Fibroblast of lung (primary cell): ENCODE measurements at regions not wholly inside any gene's neighbourhood (a gene's known extent, or its start where the extent isn't known, plus 50 kb on each side); places are given as distances from the start of the nearest gene placed in this dataset.

Source experiments
- DNase-seq, 2 donors: peaks; one replicate each; pipeline versions ENCODE4 v3.0.0 to v3.0.0-alpha.2; 2010; ENCODE audit warnings: low read depth in 2 of 2
- H2AFZ ChIP-seq: 2 replicates; pipeline ENCODE4 v1.5.1; 2012; ENCODE audit warnings: low read length, control low read depth, inconsistent platforms
- H3K27ac ChIP-seq: 2 replicates; pipeline ENCODE4 v1.5.1; 2011; ENCODE audit warnings: low read length, control low read depth; ENCODE audit not compliant: insufficient read depth
- H3K27me3 ChIP-seq: 2 replicates; pipeline ENCODE4 v1.5.1; 2011; ENCODE audit warnings: mild to moderate bottlenecking, low read length; ENCODE audit not compliant: control insufficient read depth, insufficient read depth
- H3K36me3 ChIP-seq: 2 replicates; pipeline ENCODE4 v1.5.1; 2011; ENCODE audit warnings: low read length; ENCODE audit not compliant: control insufficient read depth, insufficient read depth
- H3K4me1 ChIP-seq: 2 replicates; pipeline ENCODE4 v1.5.1; 2011; ENCODE audit warnings: low read length; ENCODE audit not compliant: control insufficient read depth, insufficient read depth; ENCODE audit errors: extremely low read depth
- H3K4me2 ChIP-seq: 2 replicates; pipeline ENCODE4 v1.5.1; 2011; ENCODE audit warnings: low read length, control low read depth; ENCODE audit not compliant: insufficient read depth; ENCODE audit errors: extremely low read depth
- H3K4me3 ChIP-seq, 4 experiments: fragments of 200-600 bp in 1 of 4; sonication (generic) in 1 of 4; replicated peaks in 1 of 4; 2 replicates each; pipeline ENCODE4 v1.5.1; 2011 to 2016; ENCODE audit warnings: low read length in 4 of 4, low read depth in 3 of 4, mild to moderate bottlenecking in 3 of 4, control low read depth in 2 of 4, inconsistent platforms in 1 of 4, mixed read lengths in 1 of 4; ENCODE audit not compliant: insufficient read depth in 1 of 4; ENCODE audit errors: control extremely low read depth in 1 of 4
- H3K79me2 ChIP-seq: 2 replicates; pipeline ENCODE4 v1.5.1; 2012; ENCODE audit warnings: mild to moderate bottlenecking, low read length, inconsistent platforms; ENCODE audit not compliant: control insufficient read depth, insufficient read depth
- H3K9ac ChIP-seq: 2 replicates; pipeline ENCODE4 v1.5.1; 2011; ENCODE audit warnings: mild to moderate bottlenecking, low read length, control low read depth; ENCODE audit not compliant: insufficient read depth
- H3K9me3 ChIP-seq: 2 replicates; pipeline ENCODE4 v1.5.1; 2012; ENCODE audit warnings: low read depth, low read length; ENCODE audit not compliant: control insufficient read depth, insufficient read depth
- H4K20me1 ChIP-seq: 2 replicates; pipeline ENCODE4 v1.5.1; 2011; ENCODE audit warnings: low read length; ENCODE audit not compliant: control insufficient read depth, insufficient read depth; ENCODE audit errors: extremely low read depth
- EZH2 ChIP-seq: IDR thresholded peaks from 2 replicates; pipeline ENCODE4 v1.5.1; 2012; ENCODE audit warnings: low read length, control low read depth, mild to moderate bottlenecking; ENCODE audit errors: missing control alignments
- TF ChIP-seq, protein P1 (sequence below), 2 donors: IDR thresholded peaks in 1 of 2; conservative IDR thresholded peaks in 1 of 2; 1 replicate in 1 of 2; 2 replicates in 1 of 2; pipeline ENCODE4 v1.5.1; 2011 to 2012; ENCODE audit warnings: low read length in 2 of 2, control low read depth in 1 of 2, inconsistent platforms in 1 of 2, low read depth in 1 of 2, mild to moderate bottlenecking in 1 of 2

DNA sequence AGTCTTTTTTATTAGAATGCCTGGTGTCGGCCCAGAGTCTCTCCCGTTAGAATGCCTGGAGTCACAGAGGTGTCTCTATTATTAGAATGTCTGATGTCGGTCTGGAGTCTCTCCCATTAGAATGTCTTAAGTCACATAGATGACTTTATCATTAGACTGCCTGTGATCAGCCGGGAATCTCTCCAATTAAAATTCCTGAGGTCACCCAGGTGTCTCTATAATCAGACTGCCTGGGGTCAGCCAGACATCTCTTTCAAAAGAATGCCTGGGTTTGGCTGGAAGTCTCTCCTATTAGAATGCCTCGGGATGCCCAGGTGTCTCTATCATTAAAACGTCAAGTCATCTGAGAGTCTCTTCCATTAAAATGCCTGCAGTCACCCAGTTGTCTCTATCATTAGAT lies 1493.9 kb downstream of the UQCRFS1 start:
- Histone ChIP-seq H2AFZ (no peak overlapping the region), H3K4me2 (no peak overlapping the region), H4K20me1 (no peaks in the 10 kb centered on the region), H3K79me2 (no peaks in the 10 kb centered on the region), H3K36me3 (no peaks in the 10 kb centered on the region), H3K9me3 (no peaks in the 10 kb centered on the region), H3K9ac (no peak overlapping the region), H3K27ac (no peak overlapping the region), H3K27me3 (no peaks in the 10 kb centered on the region), H3K4me1 (no peaks in the 10 kb centered on the region), H3K4me3 (no peak overlapping the region)
- no peak for DNase-seq
- no peak for TF ChIP-seq EZH2
- TF ChIP-seq, protein P1, sequence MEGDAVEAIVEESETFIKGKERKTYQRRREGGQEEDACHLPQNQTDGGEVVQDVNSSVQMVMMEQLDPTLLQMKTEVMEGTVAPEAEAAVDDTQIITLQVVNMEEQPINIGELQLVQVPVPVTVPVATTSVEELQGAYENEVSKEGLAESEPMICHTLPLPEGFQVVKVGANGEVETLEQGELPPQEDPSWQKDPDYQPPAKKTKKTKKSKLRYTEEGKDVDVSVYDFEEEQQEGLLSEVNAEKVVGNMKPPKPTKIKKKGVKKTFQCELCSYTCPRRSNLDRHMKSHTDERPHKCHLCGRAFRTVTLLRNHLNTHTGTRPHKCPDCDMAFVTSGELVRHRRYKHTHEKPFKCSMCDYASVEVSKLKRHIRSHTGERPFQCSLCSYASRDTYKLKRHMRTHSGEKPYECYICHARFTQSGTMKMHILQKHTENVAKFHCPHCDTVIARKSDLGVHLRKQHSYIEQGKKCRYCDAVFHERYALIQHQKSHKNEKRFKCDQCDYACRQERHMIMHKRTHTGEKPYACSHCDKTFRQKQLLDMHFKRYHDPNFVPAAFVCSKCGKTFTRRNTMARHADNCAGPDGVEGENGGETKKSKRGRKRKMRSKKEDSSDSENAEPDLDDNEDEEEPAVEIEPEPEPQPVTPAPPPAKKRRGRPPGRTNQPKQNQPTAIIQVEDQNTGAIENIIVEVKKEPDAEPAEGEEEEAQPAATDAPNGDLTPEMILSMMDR (conservative IDR thresholded peaks at IDR 0.05 in 1 of 2, IDR thresholded peaks at IDR 0.05 in 1 of 2; ENCODE audit: low read depth in 1 of 2, low read length in 2 of 2): no peak

GRCh38 chr19:27718234-27718633 lies 1494.7 kb downstream of the UQCRFS1 start:
- Histone ChIP-seq H3K4me2 (no peak overlapping the region), H3K4me3 (no peak overlapping the region), H3K9ac (no peak overlapping the region), H3K79me2 (no peaks in the 10 kb centered on the region), H3K36me3 (no peaks in the 10 kb centered on the region), H2AFZ (no peak overlapping the region), H4K20me1 (no peaks in the 10 kb centered on the region), H3K4me1 (no peaks in the 10 kb centered on the region), H3K27ac (no peak overlapping the region), H3K9me3 (no peaks in the 10 kb centered on the region), H3K27me3 (no peaks in the 10 kb centered on the region)
- DNase-seq: no peak
- TF ChIP-seq, protein P1 (conservative IDR thresholded peaks at IDR 0.05 in 1 of 2, IDR thresholded peaks at IDR 0.05 in 1 of 2; ENCODE audit: low read depth in 1 of 2, low read length in 2 of 2): no peak
- no peak for TF ChIP-seq EZH2

DNA sequence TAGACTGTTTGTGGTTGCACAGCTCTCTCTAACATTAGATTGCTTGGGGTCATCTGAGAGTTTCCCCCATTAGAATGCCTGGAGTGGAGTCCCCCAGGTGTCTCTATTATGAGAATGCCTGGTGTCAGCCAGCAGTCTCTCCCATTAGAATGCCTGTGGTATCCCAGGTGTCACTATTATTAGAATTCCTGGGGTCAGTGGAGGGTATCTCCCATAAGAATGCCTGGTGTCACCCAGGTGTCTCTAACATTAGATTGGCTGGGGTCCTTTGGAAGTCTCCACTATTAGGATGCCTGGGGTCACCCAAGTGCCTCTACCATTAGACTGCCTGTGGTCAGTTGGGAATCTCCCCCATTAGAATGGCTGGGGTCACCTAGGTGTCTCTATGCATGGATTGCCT lies 1495.1 kb downstream of the UQCRFS1 start:
- Histone ChIP-seq H3K36me3 (no peaks in the 10 kb centered on the region), H2AFZ (no peak overlapping the region), H3K4me3 (no peak overlapping the region), H3K27me3 (no peaks in the 10 kb centered on the region), H4K20me1 (no peaks in the 10 kb centered on the region), H3K79me2 (no peaks in the 10 kb centered on the region), H3K4me2 (no peak overlapping the region), H3K9me3 (no peaks in the 10 kb centered on the region), H3K4me1 (no peaks in the 10 kb centered on the region), H3K9ac (no peak overlapping the region), H3K27ac (no peak overlapping the region)
- no peak for DNase-seq
- TF ChIP-seq, protein P1 (conservative IDR thresholded peaks at IDR 0.05 in 1 of 2, IDR thresholded peaks at IDR 0.05 in 1 of 2; ENCODE audit: low read depth in 1 of 2, low read length in 2 of 2): no peak
- TF ChIP-seq EZH2: no peak
